HepG2 (cell line): ENCODE measurements at regions not wholly inside any gene's neighbourhood (a gene's known extent, or its start where the extent isn't known, plus 50 kb on each side); places are given as distances from the start of the nearest gene placed in this dataset.

Source experiments
- ASH2L ChIP-seq: fragments of 300-600, 200-600 bp; sonication (generic); IDR thresholded peaks from 2 replicates; pipeline ENCODE4 v1.7.0; 2017; ENCODE audit warnings: low read depth, mild to moderate bottlenecking, moderate library complexity, mixed read lengths, low read length; ENCODE audit not compliant: insufficient read length
- HNF1A ChIP-seq, 2 experiments: sonication (generic) in 1 of 2; formaldehyde crosslinking in 1 of 2; IDR thresholded peaks; 2 replicates each; pipeline versions ENCODE4 v1.4.0 to v1.6.1; 2016 to 2020; ENCODE audit warnings: borderline replicate concordance in 1 of 2, low read depth in 1 of 2, mild to moderate bottlenecking in 1 of 2, missing genetic modification reagents in 1 of 2
- HNRNPLL ChIP-seq: fragments of 200-400 bp; formaldehyde crosslinking; IDR thresholded peaks from 2 replicates; pipeline ENCODE4 v1.6.1; 2017; ENCODE audit warnings: mild to moderate bottlenecking, low read depth, low read length; ENCODE audit not compliant: poor library complexity, severe bottlenecking
- HOXD1 ChIP-seq: sonication (generic); formaldehyde crosslinking; IDR thresholded peaks from 2 replicates; pipeline ENCODE4 v1.5.0; 2020; ENCODE audit warnings: missing genetic modification reagents
- MYC ChIP-seq: sonication (generic); formaldehyde crosslinking; IDR thresholded peaks from 2 replicates; pipeline ENCODE4 v1.9.0; 2021; ENCODE audit warnings: missing genetic modification reagents, borderline replicate concordance
- PAX8 ChIP-seq: sonication (generic); formaldehyde crosslinking; IDR thresholded peaks from 2 replicates; pipeline ENCODE4 v1.8.0; 2022; ENCODE audit warnings: mild to moderate bottlenecking, missing genetic modification reagents, borderline replicate concordance
- PHF20 ChIP-seq: sonication (generic); formaldehyde crosslinking; IDR thresholded peaks from 2 replicates; pipeline ENCODE4 v1.5.0; 2020; ENCODE audit warnings: mild to moderate bottlenecking, missing genetic modification reagents
- RBFOX2 ChIP-seq: fragments of 200-400 bp; formaldehyde crosslinking; IDR thresholded peaks from 2 replicates; pipeline ENCODE4 v1.6.1; 2017; ENCODE audit warnings: low read depth, mild to moderate bottlenecking, low read length
- SUZ12 ChIP-seq: fragments of 150-350 bp; IDR thresholded peaks from 2 replicates; pipeline ENCODE4 v1.6.1; 2014; ENCODE audit warnings: low read depth, low read length
- ZNF143 ChIP-seq: sonication (generic); formaldehyde crosslinking; IDR thresholded peaks from 2 replicates; pipeline ENCODE4 v1.4.0; 2020; ENCODE audit warnings: missing genetic modification reagents
- ZNF615 ChIP-seq: sonication (generic); formaldehyde crosslinking; IDR thresholded peaks from 2 replicates; pipeline ENCODE4 v1.5.0; 2020; ENCODE audit warnings: mild to moderate bottlenecking, missing genetic modification reagents, borderline replicate concordance
- ZNF781 ChIP-seq: sonication (generic); formaldehyde crosslinking; IDR thresholded peaks from 2 replicates; pipeline ENCODE4 v1.5.1; 2020; ENCODE audit warnings: borderline replicate concordance, mild to moderate bottlenecking, missing genetic modification reagents; ENCODE audit errors: not compliant biosample characterization
- TF ChIP-seq, protein P1 (sequence below): sonication (generic); formaldehyde crosslinking; IDR thresholded peaks from 2 replicates; pipeline ENCODE4 v1.5.0; 2020; ENCODE audit warnings: mild to moderate bottlenecking, missing genetic modification reagents, moderate library complexity
- TF ChIP-seq, protein P2 (sequence below): sonication (generic); formaldehyde crosslinking; IDR thresholded peaks from 2 replicates; pipeline ENCODE4 v1.5.1; 2020; ENCODE audit warnings: mild to moderate bottlenecking, missing genetic modification reagents, moderate library complexity

DNA sequence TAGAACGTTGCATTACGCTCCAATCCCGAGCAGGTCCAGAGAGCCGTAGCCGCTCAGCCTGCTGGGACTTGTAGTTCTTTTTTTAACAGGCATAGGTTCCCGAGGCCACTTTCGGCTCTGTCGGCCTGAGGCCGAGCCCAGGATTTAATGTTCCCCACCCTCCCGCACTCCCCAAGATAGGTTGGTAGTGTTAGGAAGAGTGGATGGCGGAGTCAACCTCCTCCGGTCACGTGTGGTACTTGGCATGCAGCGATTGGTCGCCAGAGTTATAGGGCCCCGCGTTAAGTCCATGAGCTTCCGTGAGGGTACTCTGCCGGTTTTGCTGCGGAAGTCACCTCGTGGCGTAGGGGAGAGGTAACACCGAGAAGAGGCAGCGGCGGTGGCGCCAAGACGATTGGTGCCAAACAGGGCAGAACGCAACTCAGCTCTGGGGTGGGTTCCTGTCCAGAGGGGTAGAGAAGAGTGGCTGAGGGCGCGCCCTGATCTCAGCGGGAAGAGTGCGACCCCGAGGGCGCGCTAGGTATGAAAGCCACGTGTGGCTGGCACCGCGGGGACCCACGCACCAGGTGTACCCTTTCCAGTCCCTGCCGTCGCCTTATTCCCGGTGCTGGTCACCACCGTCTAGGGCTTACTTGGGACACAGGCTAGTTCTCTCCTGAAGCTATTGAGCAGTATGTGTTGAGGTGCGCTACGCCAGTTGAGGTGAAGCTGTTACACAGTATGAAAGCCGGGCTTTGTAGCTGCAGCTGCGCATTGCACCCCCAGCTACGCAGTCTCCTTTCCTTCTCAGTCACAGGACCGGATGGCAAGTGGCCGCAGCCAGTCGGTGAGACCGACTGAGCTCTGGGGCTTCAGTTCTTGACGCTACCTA is 177.2 kb downstream of the KDM5D start (continued):
- TF ChIP-seq, protein P1, sequence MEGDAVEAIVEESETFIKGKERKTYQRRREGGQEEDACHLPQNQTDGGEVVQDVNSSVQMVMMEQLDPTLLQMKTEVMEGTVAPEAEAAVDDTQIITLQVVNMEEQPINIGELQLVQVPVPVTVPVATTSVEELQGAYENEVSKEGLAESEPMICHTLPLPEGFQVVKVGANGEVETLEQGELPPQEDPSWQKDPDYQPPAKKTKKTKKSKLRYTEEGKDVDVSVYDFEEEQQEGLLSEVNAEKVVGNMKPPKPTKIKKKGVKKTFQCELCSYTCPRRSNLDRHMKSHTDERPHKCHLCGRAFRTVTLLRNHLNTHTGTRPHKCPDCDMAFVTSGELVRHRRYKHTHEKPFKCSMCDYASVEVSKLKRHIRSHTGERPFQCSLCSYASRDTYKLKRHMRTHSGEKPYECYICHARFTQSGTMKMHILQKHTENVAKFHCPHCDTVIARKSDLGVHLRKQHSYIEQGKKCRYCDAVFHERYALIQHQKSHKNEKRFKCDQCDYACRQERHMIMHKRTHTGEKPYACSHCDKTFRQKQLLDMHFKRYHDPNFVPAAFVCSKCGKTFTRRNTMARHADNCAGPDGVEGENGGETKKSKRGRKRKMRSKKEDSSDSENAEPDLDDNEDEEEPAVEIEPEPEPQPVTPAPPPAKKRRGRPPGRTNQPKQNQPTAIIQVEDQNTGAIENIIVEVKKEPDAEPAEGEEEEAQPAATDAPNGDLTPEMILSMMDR, result no peak
- peak; percentile 54 for TF ChIP-seq SUZ12
- TF ChIP-seq ZNF781 (CRISPR knock-in tag), result peak; percentile 19
- no peak for TF ChIP-seq HNF1A (IDR thresholded peaks at IDR 0.05; ENCODE audit: low read depth)
- peak; percentile 33; the same call in 1 of the 2 replicates for TF ChIP-seq HNF1A (CRISPR knock-in tag; IDR thresholded peaks at IDR 0.05; ENCODE audit: borderline replicate concordance)
- TF ChIP-seq, protein P2, sequence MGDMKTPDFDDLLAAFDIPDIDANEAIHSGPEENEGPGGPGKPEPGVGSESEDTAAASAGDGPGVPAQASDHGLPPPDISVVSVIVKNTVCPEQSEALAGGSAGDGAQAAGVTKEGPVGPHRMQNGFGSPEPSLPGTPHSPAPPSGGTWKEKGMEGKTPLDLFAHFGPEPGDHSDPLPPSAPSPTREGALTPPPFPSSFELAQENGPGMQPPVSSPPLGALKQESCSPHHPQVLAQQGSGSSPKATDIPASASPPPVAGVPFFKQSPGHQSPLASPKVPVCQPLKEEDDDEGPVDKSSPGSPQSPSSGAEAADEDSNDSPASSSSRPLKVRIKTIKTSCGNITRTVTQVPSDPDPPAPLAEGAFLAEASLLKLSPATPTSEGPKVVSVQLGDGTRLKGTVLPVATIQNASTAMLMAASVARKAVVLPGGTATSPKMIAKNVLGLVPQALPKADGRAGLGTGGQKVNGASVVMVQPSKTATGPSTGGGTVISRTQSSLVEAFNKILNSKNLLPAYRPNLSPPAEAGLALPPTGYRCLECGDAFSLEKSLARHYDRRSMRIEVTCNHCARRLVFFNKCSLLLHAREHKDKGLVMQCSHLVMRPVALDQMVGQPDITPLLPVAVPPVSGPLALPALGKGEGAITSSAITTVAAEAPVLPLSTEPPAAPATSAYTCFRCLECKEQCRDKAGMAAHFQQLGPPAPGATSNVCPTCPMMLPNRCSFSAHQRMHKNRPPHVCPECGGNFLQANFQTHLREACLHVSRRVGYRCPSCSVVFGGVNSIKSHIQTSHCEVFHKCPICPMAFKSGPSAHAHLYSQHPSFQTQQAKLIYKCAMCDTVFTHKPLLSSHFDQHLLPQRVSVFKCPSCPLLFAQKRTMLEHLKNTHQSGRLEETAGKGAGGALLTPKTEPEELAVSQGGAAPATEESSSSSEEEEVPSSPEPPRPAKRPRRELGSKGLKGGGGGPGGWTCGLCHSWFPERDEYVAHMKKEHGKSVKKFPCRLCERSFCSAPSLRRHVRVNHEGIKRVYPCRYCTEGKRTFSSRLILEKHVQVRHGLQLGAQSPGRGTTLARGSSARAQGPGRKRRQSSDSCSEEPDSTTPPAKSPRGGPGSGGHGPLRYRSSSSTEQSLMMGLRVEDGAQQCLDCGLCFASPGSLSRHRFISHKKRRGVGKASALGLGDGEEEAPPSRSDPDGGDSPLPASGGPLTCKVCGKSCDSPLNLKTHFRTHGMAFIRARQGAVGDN (CRISPR knock-in tag), result peak; percentile 93
- TF ChIP-seq ZNF615 (CRISPR knock-in tag), result no peak
- peak; percentile 95 for TF ChIP-seq HNRNPLL
- no peak for TF ChIP-seq PHF20 (CRISPR knock-in tag)
- peak; percentile 90 for TF ChIP-seq ZNF143 (CRISPR knock-in tag)
- TF ChIP-seq RBFOX2, result peak; percentile 74
- peak; percentile 95 for TF ChIP-seq MYC (CRISPR knock-in tag)
- peak; percentile 68 for TF ChIP-seq ASH2L
- peak; percentile 50; the same call in 1 of the 2 replicates for TF ChIP-seq PAX8 (CRISPR knock-in tag)
- peak; percentile 44; the same call in 1 of the 2 replicates for TF ChIP-seq HOXD1 (CRISPR knock-in tag)
